T-helper 1 cell treated with Interleukin-12 subunit alpha and Interleukin-12 subunit beta and Interleukin-4 antibody, amounts not matched to agents 30 μg/mL and 1 μg/mL, for 36 hours (primary cell): ENCODE measurements at regions not wholly inside any gene's neighbourhood (a gene's known extent, or its start where the extent isn't known, plus 50 kb on each side); places are given as distances from the start of the nearest gene placed in this dataset.

Source experiments
- H3K27ac Mint-ChIP-seq: one replicate; pipeline ENCODE4 v1.8.0; 2021; ENCODE audit warnings: mild to moderate bottlenecking, mixed read lengths
- H3K27me3 Mint-ChIP-seq: one replicate; pipeline ENCODE4 v1.8.0; 2021; ENCODE audit warnings: low read depth, mixed read lengths
- H3K36me3 Mint-ChIP-seq: one replicate; pipeline ENCODE4 v1.8.0; 2021; ENCODE audit warnings: low read depth, mixed read lengths
- H3K4me1 Mint-ChIP-seq: one replicate; pipeline ENCODE4 v1.8.0; 2021; ENCODE audit warnings: low read depth, mixed read lengths
- H3K4me3 Mint-ChIP-seq: one replicate; pipeline ENCODE4 v1.8.0; 2021; ENCODE audit warnings: mild to moderate bottlenecking, moderate library complexity, mixed read lengths
- H3K9me3 Mint-ChIP-seq: one replicate; pipeline ENCODE4 v1.8.0; 2021; ENCODE audit warnings: mixed read lengths

- H3K9me3 Mint-ChIP-seq: no peaks in the 10 kb centered on the region
- no peak overlapping the region for H3K4me3 Mint-ChIP-seq
- no peak overlapping the region for H3K27ac Mint-ChIP-seq
- H3K4me1 Mint-ChIP-seq: no peaks in the 10 kb centered on the region
- no peaks in the 10 kb centered on the region for H3K36me3 Mint-ChIP-seq
- H3K27me3 Mint-ChIP-seq: no peaks in the 10 kb centered on the region
These were observed 286.4 kb downstream of the PRDM5 start for GRCh38 chr4:120636120-120636630.

- Mint-ChIP-seq H3K27ac (no peak overlapping the region), H3K4me3 (no peak overlapping the region)
These were observed 288.7 kb downstream of the PRDM5 start for GRCh38 chr4:120633810-120634209.

DNA sequence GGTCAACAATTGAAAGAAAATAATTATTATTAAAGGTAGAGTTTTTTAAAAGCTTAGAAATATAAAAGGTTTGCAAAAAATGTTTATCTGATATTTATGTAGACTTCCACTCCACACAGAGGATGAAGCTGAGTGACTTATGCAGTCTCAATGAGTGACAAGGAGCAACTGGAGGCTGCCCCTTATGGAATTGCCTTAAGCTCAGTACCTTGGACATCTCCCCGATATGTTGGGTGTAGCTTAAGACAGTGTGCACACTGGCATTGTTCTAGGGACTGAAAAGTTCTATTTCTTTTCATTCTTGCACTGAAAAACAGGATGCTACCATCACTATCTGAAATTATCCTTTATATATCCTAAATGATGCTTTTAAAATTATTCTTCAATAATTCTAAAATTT lies 292.1 kb downstream of the PRDM5 start:
- no peaks in the 10 kb centered on the region for H3K4me1 Mint-ChIP-seq
- H3K27me3 Mint-ChIP-seq: peaks cover 3% of the 10 kb centered on the region
- H3K9me3 Mint-ChIP-seq: no peaks in the 10 kb centered on the region
- no peak overlapping the region for H3K27ac Mint-ChIP-seq
- no peak overlapping the region for H3K4me3 Mint-ChIP-seq
- no peaks in the 10 kb centered on the region for H3K36me3 Mint-ChIP-seq

More at GRCh38 chr4:120633810-120634209, 288.7 kb downstream of the PRDM5 start:
- H3K9me3 Mint-ChIP-seq: no peaks in the 10 kb centered on the region
- H3K36me3 Mint-ChIP-seq: no peaks in the 10 kb centered on the region
- H3K27me3 Mint-ChIP-seq: no peaks in the 10 kb centered on the region
- H3K4me1 Mint-ChIP-seq: no peaks in the 10 kb centered on the region

DNA sequence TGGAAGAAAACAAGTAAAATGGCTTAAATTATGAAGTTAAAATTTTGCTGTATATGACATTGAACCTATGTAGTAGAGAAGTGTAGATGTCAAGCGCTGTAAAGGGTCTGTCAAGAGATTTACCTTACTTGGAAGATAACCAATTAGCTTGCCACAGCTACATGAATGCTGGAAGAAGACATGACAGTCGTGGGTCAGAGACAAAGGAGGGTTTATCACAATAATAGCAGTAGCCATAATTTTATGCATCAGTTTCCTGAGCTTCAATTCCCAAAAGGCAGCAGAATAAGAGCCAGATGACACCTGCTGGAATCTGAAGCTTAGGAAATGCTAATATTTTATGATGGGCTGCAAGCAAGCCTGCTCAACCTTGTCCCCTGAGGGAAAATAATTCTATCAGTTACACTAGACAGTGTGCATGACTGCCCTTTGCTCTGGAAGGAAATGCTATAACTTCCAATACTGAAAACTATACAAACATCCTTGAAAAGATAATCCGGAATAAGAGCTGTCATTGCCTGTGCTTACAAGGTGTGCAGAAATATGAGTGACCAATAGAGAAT lies 292.9 kb downstream of the PRDM5 start:
- Mint-ChIP-seq H3K4me3 (no peak overlapping the region), H3K27ac (no peak overlapping the region), H3K27me3 (peaks cover 3% of the 10 kb centered on the region), H3K9me3 (no peaks in the 10 kb centered on the region), H3K36me3 (no peaks in the 10 kb centered on the region), H3K4me1 (no peaks in the 10 kb centered on the region)

GRCh38 chr4:120622601-120623000 lies 299.9 kb downstream of the PRDM5 start:
- H3K4me1 Mint-ChIP-seq: no peaks in the 10 kb centered on the region
- H3K27me3 Mint-ChIP-seq: peaks cover 3% of the 10 kb centered on the region
- H3K27ac Mint-ChIP-seq: no peak overlapping the region

GRCh38 chr4:120617171-120617570 lies 305.4 kb downstream of the PRDM5 start:
- no peak overlapping the region for H3K27ac Mint-ChIP-seq
- no peak overlapping the region for H3K4me3 Mint-ChIP-seq
- no peaks in the 10 kb centered on the region for H3K27me3 Mint-ChIP-seq
- no peaks in the 10 kb centered on the region for H3K4me1 Mint-ChIP-seq
- H3K36me3 Mint-ChIP-seq: no peaks in the 10 kb centered on the region
- H3K9me3 Mint-ChIP-seq: no peaks in the 10 kb centered on the region

More at GRCh38 chr4:120622601-120623000, 299.9 kb downstream of the PRDM5 start:
- Mint-ChIP-seq H3K9me3 (no peaks in the 10 kb centered on the region), H3K4me3 (no peak overlapping the region), H3K36me3 (no peaks in the 10 kb centered on the region)

DNA sequence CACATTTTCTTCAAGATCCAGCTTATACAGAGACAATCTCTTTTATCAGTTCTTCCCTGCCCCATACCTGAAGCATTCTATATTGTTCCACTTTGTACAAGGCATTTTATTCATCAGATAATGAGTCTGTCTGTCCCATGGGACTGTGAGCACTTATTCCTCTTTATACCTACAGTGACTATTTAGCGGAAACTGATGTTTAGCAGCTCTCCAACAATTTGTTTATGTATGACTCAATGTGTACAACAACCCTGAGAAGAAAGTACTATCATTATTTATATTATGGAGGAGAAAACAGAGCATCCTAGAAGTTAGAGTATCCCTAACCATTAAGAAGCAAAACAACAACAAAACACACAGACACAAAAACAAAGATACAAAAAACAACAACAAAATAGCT lies 306.5 kb downstream of the PRDM5 start:
- Mint-ChIP-seq H3K27me3 (no peaks in the 10 kb centered on the region), H3K4me3 (no peak overlapping the region), H3K36me3 (no peaks in the 10 kb centered on the region), H3K4me1 (no peaks in the 10 kb centered on the region), H3K27ac (no peak overlapping the region), H3K9me3 (no peaks in the 10 kb centered on the region)

GRCh38 chr4:120613778-120614177 lies 308.7 kb downstream of the PRDM5 start:
- no peak overlapping the region for H3K27ac Mint-ChIP-seq
- no peaks in the 10 kb centered on the region for H3K36me3 Mint-ChIP-seq
- no peaks in the 10 kb centered on the region for H3K9me3 Mint-ChIP-seq
- no peaks in the 10 kb centered on the region for H3K27me3 Mint-ChIP-seq
- no peak overlapping the region for H3K4me3 Mint-ChIP-seq
- H3K4me1 Mint-ChIP-seq: no peaks in the 10 kb centered on the region

DNA sequence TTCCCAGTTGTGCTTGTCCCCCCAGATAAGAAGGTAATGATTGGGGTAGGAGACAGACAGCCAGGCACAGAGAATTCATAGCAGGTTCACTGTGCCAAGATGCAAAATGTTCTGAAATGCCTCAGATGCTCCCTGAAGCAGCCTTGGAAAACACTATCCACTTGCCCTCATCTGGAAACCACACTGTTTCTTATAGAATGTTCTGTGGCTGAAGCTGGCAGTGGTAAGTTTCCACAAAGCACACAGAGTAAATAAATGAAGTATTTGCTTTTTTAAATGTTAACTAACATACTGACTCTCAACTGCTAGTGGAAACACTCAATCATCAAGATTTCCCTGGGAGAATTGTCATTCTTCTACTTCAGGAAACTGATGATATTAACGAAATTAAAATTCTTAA lies 311.4 kb downstream of the PRDM5 start:
- no peak overlapping the region for H3K27ac Mint-ChIP-seq
- H3K4me3 Mint-ChIP-seq: no peak overlapping the region
- no peaks in the 10 kb centered on the region for H3K27me3 Mint-ChIP-seq
- no peaks in the 10 kb centered on the region for H3K4me1 Mint-ChIP-seq
- H3K9me3 Mint-ChIP-seq: no peaks in the 10 kb centered on the region
- no peaks in the 10 kb centered on the region for H3K36me3 Mint-ChIP-seq

DNA sequence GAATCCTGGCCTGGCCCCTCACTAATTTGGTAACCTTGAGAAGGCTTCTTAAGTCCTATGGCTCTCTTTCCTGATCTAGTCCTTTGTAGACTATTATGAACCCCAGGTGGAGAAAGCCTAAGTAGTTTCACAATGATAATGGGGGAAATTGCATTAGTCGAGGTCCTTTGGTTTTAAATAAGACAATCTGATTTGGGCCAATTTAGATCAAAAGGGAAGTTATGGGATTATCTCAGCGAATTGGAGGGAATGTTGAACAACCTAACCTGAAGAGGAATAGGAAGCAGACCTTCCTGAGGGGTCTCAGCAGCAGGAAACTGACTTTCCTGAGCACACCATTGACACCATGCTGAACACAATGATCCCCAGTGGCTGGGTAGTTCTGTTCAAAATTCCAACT lies 331.5 kb downstream of the PRDM5 start:
- H3K9me3 Mint-ChIP-seq: no peaks in the 10 kb centered on the region
- no peak overlapping the region for H3K27ac Mint-ChIP-seq
- no peaks in the 10 kb centered on the region for H3K27me3 Mint-ChIP-seq
- no peaks in the 10 kb centered on the region for H3K36me3 Mint-ChIP-seq
- no peak overlapping the region for H3K4me3 Mint-ChIP-seq
- H3K4me1 Mint-ChIP-seq: no peaks in the 10 kb centered on the region

GRCh38 chr4:120589787-120590186 lies 332.7 kb downstream of the PRDM5 start:
- Mint-ChIP-seq H3K9me3 (no peaks in the 10 kb centered on the region), H3K27me3 (no peaks in the 10 kb centered on the region), H3K27ac (no peak overlapping the region), H3K36me3 (no peaks in the 10 kb centered on the region), H3K4me3 (no peak overlapping the region), H3K4me1 (no peaks in the 10 kb centered on the region)

- Mint-ChIP-seq H3K9me3 (no peaks in the 10 kb centered on the region), H3K36me3 (no peaks in the 10 kb centered on the region), H3K27me3 (no peaks in the 10 kb centered on the region), H3K4me1 (no peaks in the 10 kb centered on the region), H3K4me3 (no peak overlapping the region), H3K27ac (no peak overlapping the region)
These were observed 353.8 kb downstream of the PRDM5 start for GRCh38 chr4:120568731-120569130.

- no peaks in the 10 kb centered on the region for H3K4me1 Mint-ChIP-seq
- no peaks in the 10 kb centered on the region for H3K36me3 Mint-ChIP-seq
- no peak overlapping the region for H3K27ac Mint-ChIP-seq
- no peak overlapping the region for H3K4me3 Mint-ChIP-seq
- no peaks in the 10 kb centered on the region for H3K27me3 Mint-ChIP-seq
- H3K9me3 Mint-ChIP-seq: peaks cover 8% of the 10 kb centered on the region
These were observed 360.9 kb downstream of the PRDM5 start for GRCh38 chr4:120561648-120562047.

- H3K27ac Mint-ChIP-seq: no peak overlapping the region
- H3K4me3 Mint-ChIP-seq: no peak overlapping the region
- H3K27me3 Mint-ChIP-seq: no peaks in the 10 kb centered on the region
- H3K9me3 Mint-ChIP-seq: peaks cover 4% of the 10 kb centered on the region
- H3K36me3 Mint-ChIP-seq: no peaks in the 10 kb centered on the region
- no peaks in the 10 kb centered on the region for H3K4me1 Mint-ChIP-seq
These were observed 365.2 kb downstream of the PRDM5 start for GRCh38 chr4:120557372-120557771.

DNA sequence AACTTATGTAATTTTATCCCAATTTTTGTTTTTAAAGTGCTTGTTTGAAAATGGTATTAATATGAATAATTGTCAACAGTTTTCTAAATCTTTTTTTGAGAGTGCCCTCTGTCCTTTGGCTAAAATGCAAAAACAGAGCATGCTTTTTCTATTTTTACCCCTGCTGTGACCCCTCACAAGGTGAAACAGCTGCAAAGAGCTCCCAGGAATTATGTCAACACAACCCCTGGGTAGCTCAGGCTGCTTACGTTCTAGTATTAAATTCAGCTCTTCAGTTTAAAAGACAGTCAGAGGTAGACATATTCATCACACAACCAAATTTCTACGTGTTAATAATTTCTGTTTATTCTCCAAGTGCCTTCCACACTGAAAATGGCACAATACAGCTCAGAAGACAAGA lies 367.5 kb downstream of the PRDM5 start:
- H3K4me3 Mint-ChIP-seq: no peak overlapping the region
- H3K36me3 Mint-ChIP-seq: no peaks in the 10 kb centered on the region
- no peaks in the 10 kb centered on the region for H3K9me3 Mint-ChIP-seq
- no peak overlapping the region for H3K27ac Mint-ChIP-seq
- no peaks in the 10 kb centered on the region for H3K4me1 Mint-ChIP-seq
- H3K27me3 Mint-ChIP-seq: no peaks in the 10 kb centered on the region

GRCh38 chr4:120554086-120554485 lies 368.4 kb downstream of the PRDM5 start:
- H3K36me3 Mint-ChIP-seq: no peaks in the 10 kb centered on the region
- no peaks in the 10 kb centered on the region for H3K9me3 Mint-ChIP-seq
- no peak overlapping the region for H3K4me3 Mint-ChIP-seq
- no peaks in the 10 kb centered on the region for H3K4me1 Mint-ChIP-seq
- H3K27me3 Mint-ChIP-seq: no peaks in the 10 kb centered on the region
- H3K27ac Mint-ChIP-seq: no peak overlapping the region
